Upper lobe of left lung (tissue), 4 donors: ENCODE measurements at regions not wholly inside any gene's neighbourhood (a gene's known extent, or its start where the extent isn't known, plus 50 kb on each side); places are given as distances from the start of the nearest gene placed in this dataset.

Experiments
- EP300 ChIP-seq, 4 donors: sonication (generic); formaldehyde crosslinking; IDR thresholded peaks; one replicate each; pipeline ENCODE4 v1.5.1; 2017; ENCODE audit warnings: antibody characterized with exemption in 4 of 4, control low read depth in 2 of 4
- POLR2A ChIP-seq, 4 donors: fragments of 450-650 bp; IDR thresholded peaks; one replicate each; pipeline ENCODE4 v1.5.1; 2016 to 2017; ENCODE audit warnings: antibody characterized with exemption in 4 of 4, mild to moderate bottlenecking in 2 of 4
- POLR2AphosphoS5 ChIP-seq, 2 donors: sonication (generic); formaldehyde crosslinking; IDR thresholded peaks; one replicate each; pipeline ENCODE4 v1.5.1; 2017; ENCODE audit warnings: antibody characterized with exemption in 2 of 2
- TF ChIP-seq, protein P1 (sequence below), 6 experiments: fragments of 450-650 bp in 4 of 6; fragments of 200-600 bp in 2 of 6; sonication (generic) in 2 of 6; IDR thresholded peaks; one replicate each; pipeline ENCODE4 v1.5.1; 2016 to 2019; ENCODE audit warnings: antibody characterized with exemption in 6 of 6

DNA sequence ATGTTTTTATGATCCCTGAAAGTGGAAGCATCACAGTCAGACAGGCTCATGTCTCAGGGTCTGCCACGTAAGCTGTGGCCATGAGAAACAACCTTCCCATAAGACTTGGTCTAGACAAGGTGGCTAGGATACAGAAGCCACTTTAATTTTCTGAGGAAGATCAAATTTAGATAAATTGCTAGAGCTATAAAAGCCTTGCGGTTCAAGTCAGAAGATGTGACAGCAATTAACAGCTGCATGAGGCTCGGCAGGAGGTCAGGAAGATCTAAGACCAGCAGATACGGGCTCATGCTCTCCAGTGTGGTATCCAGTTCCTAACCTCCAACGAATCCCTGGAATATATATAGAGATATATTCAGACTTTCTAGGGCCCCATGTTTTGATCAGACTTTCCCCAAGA lies 577.1 kb downstream of the PLPP3 start:
- TF ChIP-seq, protein P1, sequence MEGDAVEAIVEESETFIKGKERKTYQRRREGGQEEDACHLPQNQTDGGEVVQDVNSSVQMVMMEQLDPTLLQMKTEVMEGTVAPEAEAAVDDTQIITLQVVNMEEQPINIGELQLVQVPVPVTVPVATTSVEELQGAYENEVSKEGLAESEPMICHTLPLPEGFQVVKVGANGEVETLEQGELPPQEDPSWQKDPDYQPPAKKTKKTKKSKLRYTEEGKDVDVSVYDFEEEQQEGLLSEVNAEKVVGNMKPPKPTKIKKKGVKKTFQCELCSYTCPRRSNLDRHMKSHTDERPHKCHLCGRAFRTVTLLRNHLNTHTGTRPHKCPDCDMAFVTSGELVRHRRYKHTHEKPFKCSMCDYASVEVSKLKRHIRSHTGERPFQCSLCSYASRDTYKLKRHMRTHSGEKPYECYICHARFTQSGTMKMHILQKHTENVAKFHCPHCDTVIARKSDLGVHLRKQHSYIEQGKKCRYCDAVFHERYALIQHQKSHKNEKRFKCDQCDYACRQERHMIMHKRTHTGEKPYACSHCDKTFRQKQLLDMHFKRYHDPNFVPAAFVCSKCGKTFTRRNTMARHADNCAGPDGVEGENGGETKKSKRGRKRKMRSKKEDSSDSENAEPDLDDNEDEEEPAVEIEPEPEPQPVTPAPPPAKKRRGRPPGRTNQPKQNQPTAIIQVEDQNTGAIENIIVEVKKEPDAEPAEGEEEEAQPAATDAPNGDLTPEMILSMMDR (IDR thresholded peaks at IDR 0.05) = no peak
- TF ChIP-seq POLR2AphosphoS5 (IDR thresholded peaks at IDR 0.05) = no peak
- no peak for TF ChIP-seq EP300 (IDR thresholded peaks at IDR 0.05)
- no peak for TF ChIP-seq POLR2A (IDR thresholded peaks at IDR 0.05)
